Central memory CD8-positive, alpha-beta T cell (primary cell): ENCODE measurements at regions not wholly inside any gene's neighbourhood (a gene's known extent, or its start where the extent isn't known, plus 50 kb on each side); places are given as distances from the start of the nearest gene placed in this dataset.
"Not testable (repeated sequence)": the region's sequence is repeated elsewhere in the genome, so short reads cannot be mapped to it uniquely, and the experiment has no call there.

Experiments used
- ATAC-seq: fragments of 150-1000 bp; cut with Tn5 transposase; replicated peaks from 2 replicates; pipeline ENCODE4 v1.10.0; 2022; ENCODE audit warnings: mild to moderate bottlenecking, moderate FRiP score, moderate number of reproducible peaks; ENCODE audit not compliant: poor library complexity, severe bottlenecking; ENCODE audit errors: extremely low read depth
- DNase-seq, 2 donors: peaks; one replicate each; pipeline ENCODE4 v3.0.0; 2021; ENCODE audit warnings: low spot score in 2 of 2
- H3K27ac Mint-ChIP-seq: one replicate; pipeline ENCODE4 v1.8.0; 2022; ENCODE audit warnings: low read depth, mild to moderate bottlenecking, moderate library complexity, mixed read lengths
- H3K27me3 Mint-ChIP-seq: one replicate; pipeline ENCODE4 v1.8.0; 2022; ENCODE audit warnings: mixed read lengths
- H3K36me3 Mint-ChIP-seq: one replicate; pipeline ENCODE4 v1.8.0; 2022; ENCODE audit warnings: mild to moderate bottlenecking, moderate library complexity, mixed read lengths; ENCODE audit not compliant: insufficient read depth
- H3K4me1 Mint-ChIP-seq: one replicate; pipeline ENCODE4 v1.8.0; 2022; ENCODE audit warnings: mixed read lengths
- H3K4me3 Mint-ChIP-seq: one replicate; pipeline ENCODE4 v1.8.0; 2022; ENCODE audit warnings: mild to moderate bottlenecking, moderate library complexity, mixed read lengths
- H3K9me3 Mint-ChIP-seq: one replicate; pipeline ENCODE4 v1.8.0; 2022; ENCODE audit warnings: mixed read lengths

DNA sequence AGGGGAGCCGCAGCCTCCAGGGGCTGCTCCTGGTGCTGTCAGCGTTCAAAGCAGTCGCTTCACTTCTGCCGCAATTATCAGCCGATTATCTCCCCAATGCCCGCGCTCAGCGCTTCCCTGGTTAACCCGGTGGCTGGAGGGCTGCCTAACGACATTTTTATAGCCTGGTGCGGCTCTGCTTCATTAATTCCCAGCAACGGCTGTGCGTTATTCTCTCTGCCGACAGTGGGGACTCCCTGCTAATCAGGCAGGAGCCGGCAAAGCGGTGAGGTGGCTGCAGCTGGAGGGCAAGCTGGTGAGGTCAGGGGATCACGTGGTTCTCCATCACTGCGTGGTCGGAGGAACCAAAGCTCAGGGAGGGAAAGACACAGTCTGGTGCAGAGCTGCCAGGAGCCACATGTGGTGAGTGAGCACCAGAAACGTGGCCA, 62.9 kb downstream of the GLRX5 start:
- DNase-seq (no peak), ATAC-seq (no peak)
- H3K36me3 Mint-ChIP-seq: no peaks in the 10 kb centered on the region
- no peak overlapping the region for H3K27ac Mint-ChIP-seq
- H3K9me3 Mint-ChIP-seq: no peaks in the 10 kb centered on the region
- H3K4me3 Mint-ChIP-seq: no peak overlapping the region
- peaks cover 29% of the 10 kb centered on the region for H3K27me3 Mint-ChIP-seq
- H3K4me1 Mint-ChIP-seq: no peaks in the 10 kb centered on the region

GRCh38 chr14:95601650-95602049, 66.8 kb downstream of the GLRX5 start:
- no peaks in the 10 kb centered on the region for H3K36me3 Mint-ChIP-seq
- ATAC-seq (no peak), DNase-seq (no peak)
- no peaks in the 10 kb centered on the region for H3K9me3 Mint-ChIP-seq
- H3K4me3 Mint-ChIP-seq: no peak overlapping the region
- no peaks in the 10 kb centered on the region for H3K4me1 Mint-ChIP-seq
- peaks cover 34% of the 10 kb centered on the region for H3K27me3 Mint-ChIP-seq
- H3K27ac Mint-ChIP-seq: no peak overlapping the region

DNA sequence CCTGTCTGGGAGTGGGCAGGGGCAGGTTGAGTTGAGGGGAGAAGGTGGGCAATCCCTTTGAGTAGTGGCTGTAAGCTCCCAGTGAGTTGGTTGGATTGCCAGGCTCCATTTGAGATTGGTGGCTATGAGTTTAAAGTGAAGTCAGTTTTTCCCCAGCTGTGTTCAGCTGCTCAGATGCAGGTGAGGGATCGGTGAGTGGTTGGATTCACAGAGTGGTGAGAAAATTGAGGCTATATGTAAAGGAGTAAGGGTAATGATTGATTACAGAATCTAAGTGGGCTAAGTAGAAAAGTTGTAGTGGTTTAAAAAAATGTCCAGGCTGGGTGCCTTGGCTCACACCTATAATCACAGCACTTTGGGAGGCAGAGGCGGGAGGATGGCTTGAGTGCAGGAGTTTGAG, 68.6 kb downstream of the GLRX5 start:
- Mint-ChIP-seq H3K4me1 (no peaks in the 10 kb centered on the region), H3K4me3 (no peak overlapping the region), H3K27me3 (peaks cover 39% of the 10 kb centered on the region), H3K9me3 (no peaks in the 10 kb centered on the region), H3K36me3 (no peaks in the 10 kb centered on the region), H3K27ac (no peak overlapping the region)
- ATAC-seq (no peak), DNase-seq (no peak)

- Mint-ChIP-seq H3K27me3 (peaks cover 44% of the 10 kb centered on the region), H3K27ac (no peak overlapping the region), H3K9me3 (no peaks in the 10 kb centered on the region), H3K4me1 (no peaks in the 10 kb centered on the region), H3K36me3 (no peaks in the 10 kb centered on the region), H3K4me3 (no peak overlapping the region)
- ATAC-seq (no peak), DNase-seq (no peak)
Measured at GRCh38 chr14:95606266-95606665, 71.4 kb downstream of the GLRX5 start.

DNA sequence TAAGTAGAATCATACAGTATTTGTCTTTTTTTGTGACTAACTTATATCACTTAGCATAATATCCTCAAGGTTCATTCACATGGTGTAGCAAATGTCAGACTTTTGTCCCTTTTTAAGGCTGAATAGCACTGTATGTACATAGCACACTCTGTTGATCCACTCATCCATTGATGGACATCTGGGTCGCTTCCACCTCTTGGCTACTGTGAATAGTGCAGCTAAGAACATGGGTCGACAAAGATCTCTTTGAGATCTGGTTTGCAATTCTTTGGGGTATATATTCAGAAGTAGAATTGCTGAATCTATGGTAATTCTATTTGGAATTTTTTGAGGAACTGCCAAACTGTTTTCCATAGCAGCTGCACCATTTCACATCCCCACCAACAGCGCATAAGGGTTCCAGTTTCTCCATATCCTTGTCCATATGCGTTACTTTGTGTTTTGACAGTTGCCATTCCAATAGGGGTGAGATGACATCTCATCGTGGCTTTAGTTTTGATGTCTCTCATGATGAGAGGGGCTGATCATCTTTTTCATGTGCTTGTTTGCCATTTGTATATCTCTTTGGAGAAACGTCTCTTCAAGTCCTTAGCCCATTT, 73.9 kb downstream of the GLRX5 start:
- Mint-ChIP-seq H3K27ac (no peak overlapping the region), H3K27me3 (peaks cover 69% of the 10 kb centered on the region), H3K4me1 (no peaks in the 10 kb centered on the region), H3K4me3 (no peak overlapping the region), H3K36me3 (no peaks in the 10 kb centered on the region), H3K9me3 (no peaks in the 10 kb centered on the region)
- no peak for DNase-seq
- ATAC-seq: no peak

DNA sequence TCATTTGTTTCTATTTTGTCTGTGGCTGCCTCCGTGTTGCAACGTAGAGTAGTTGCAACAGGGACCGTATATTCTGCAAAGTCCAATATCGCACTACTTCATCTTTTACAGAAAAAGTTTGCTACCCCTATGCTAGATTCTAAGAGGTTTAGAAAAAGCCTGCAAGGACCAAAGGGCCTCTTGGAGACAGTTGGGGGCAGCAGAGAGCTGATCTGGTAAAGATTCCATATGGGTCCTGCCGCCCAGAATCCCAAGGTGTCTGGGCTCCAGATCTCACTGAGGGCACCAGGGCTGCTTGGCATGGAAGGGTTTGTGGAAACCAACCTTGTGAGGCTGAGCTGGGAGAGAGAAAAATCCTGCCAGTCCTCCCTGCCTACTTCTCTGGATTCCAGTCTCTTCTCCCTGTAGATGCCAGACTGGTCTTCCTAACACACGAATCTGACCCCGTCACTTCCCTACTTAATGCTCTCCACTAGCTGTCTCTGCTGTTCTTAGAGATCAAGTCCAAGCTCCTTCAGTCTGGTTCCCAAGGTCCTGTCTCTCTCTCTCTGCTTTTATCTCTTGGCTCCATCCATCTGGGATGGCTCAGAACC, 74.6 kb downstream of the GLRX5 start:
- Mint-ChIP-seq H3K27ac (no peak overlapping the region), H3K36me3 (no peaks in the 10 kb centered on the region), H3K4me3 (no peak overlapping the region), H3K27me3 (peaks cover 76% of the 10 kb centered on the region), H3K4me1 (no peaks in the 10 kb centered on the region), H3K9me3 (no peaks in the 10 kb centered on the region)
- ATAC-seq (no peak), DNase-seq (no peak)

DNA sequence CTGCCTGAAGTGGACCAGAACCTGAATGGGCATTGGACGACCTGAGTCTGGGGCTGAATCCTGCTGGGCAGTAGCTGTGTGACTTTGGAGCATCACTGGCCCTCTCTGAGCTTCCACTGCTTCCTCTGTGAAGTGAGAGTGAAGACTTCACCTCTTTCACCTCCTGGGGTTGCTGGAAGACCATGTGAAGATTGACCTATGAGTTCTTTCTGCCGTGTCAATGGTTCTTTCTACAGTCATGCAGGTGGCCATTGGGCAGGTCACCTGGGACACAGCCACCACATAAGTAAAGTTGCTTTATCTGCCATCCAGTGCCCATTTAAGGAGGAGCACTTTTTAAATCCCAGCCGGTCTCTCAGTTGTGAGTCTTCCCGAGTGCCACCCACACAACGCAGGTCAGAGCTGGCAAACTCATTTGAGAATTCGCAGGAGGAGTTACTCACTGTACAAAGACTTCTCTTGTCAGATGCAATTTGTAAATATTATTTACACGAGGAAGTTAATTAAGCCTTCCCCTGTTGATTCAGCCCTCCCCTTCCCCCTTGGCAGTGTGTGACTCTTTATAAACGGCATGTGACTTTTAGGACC, 74.8 kb upstream of the TCL1B start:
- DNase-seq (no peak), ATAC-seq (no peak)
- Mint-ChIP-seq H3K36me3 (no peaks in the 10 kb centered on the region), H3K27me3 (peaks cover 85% of the 10 kb centered on the region), H3K27ac (no peak overlapping the region), H3K9me3 (no peaks in the 10 kb centered on the region), H3K4me1 (no peaks in the 10 kb centered on the region), H3K4me3 (no peak overlapping the region)

DNA sequence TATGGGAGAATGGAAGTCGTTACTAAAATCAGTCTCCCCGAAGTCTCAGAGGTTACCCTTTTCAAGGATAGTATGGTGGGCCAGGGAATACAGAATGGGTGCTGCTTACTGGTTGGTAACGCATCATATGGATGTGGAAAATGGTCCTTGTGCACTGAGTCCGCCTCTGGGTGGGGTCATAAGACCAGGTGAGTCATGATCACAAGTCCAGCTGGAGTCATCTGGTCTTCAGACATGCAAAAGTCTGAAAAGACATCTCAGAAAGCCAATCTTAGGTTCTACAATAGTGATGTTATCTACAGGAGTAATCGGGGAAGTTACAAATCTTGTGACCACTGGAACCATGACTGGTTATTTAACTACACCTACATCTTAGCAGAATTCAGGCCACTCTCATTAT, 71.9 kb upstream of the TCL1B start:
- DNase-seq (no peak), ATAC-seq (no peak)
- no peaks in the 10 kb centered on the region for H3K36me3 Mint-ChIP-seq
- peaks cover 84% of the 10 kb centered on the region for H3K27me3 Mint-ChIP-seq
- H3K27ac Mint-ChIP-seq: no peak overlapping the region
- no peaks in the 10 kb centered on the region for H3K4me1 Mint-ChIP-seq
- no peak overlapping the region for H3K4me3 Mint-ChIP-seq
- H3K9me3 Mint-ChIP-seq: no peaks in the 10 kb centered on the region

DNA sequence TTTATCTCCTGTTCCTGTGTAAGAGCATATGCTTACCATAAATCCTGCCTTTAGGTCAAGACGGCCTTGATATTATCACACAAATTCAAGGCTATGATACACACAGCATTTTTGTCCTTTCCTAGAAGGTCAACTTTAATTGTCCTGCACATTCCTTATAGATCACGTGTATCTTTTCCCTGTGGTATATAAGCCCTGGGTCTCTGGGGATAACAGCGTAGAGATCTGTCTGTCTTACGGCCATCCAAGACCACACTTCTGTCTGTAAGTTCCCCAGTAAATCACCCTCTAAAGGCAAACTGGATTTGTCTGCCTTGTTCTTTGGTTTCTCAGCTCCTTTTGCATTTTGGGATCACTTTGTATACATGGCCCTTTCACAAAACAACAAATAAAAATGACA, 69.5 kb upstream of the TCL1B start:
- Mint-ChIP-seq H3K4me1 (no peaks in the 10 kb centered on the region), H3K27me3 (peaks cover 81% of the 10 kb centered on the region), H3K27ac (no peak overlapping the region), H3K36me3 (no peaks in the 10 kb centered on the region), H3K4me3 (no peak overlapping the region), H3K9me3 (no peaks in the 10 kb centered on the region)
- DNase-seq (no peak), ATAC-seq (no peak)

GRCh38 chr14:95619785-95620417, 66.3 kb upstream of the TCL1B start:
- no peak for DNase-seq
- Mint-ChIP-seq H3K4me3 (no peak overlapping the region), H3K27me3 (peaks cover 50% of the 10 kb centered on the region), H3K4me1 (no peaks in the 10 kb centered on the region), H3K27ac (no peak overlapping the region), H3K36me3 (no peaks in the 10 kb centered on the region), H3K9me3 (peaks cover 9% of the 10 kb centered on the region)
- no peak for ATAC-seq

- Mint-ChIP-seq H3K9me3 (peaks cover 9% of the 10 kb centered on the region), H3K4me3 (peak overlapping the region; percentile 49), H3K4me1 (no peaks in the 10 kb centered on the region), H3K27me3 (peaks cover 42% of the 10 kb centered on the region), H3K27ac (no peak overlapping the region), H3K36me3 (no peaks in the 10 kb centered on the region)
- ATAC-seq: no peak
- no peak for DNase-seq
Measured at GRCh38 chr14:95620659-95621059, 65.6 kb upstream of the TCL1B start.

DNA sequence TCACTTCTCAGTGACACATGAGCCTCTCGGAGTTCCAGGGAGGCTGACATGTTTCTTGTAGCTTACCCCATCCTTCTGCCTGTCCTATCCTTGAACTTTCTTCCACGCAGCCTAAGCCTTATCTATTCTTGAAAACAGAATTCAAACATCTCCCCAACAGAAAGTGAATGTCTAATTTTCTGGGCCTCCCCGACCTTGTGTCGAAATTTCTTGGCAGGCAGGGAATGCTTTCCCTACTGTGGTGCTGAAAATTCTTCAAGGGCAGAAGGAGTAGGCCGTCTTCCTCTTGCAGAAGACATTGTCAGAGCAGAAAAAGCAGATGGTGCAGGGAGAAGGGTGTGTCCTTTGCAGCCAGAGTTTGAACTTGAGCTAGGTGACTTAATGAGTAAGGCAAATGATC, 63.0 kb upstream of the TCL1B start:
- Mint-ChIP-seq H3K27me3 (peaks cover 32% of the 10 kb centered on the region), H3K4me3 (no peak overlapping the region), H3K27ac (no peak overlapping the region), H3K4me1 (no peaks in the 10 kb centered on the region), H3K36me3 (no peaks in the 10 kb centered on the region), H3K9me3 (peaks cover 9% of the 10 kb centered on the region)
- DNase-seq (no peak), ATAC-seq (no peak)

DNA sequence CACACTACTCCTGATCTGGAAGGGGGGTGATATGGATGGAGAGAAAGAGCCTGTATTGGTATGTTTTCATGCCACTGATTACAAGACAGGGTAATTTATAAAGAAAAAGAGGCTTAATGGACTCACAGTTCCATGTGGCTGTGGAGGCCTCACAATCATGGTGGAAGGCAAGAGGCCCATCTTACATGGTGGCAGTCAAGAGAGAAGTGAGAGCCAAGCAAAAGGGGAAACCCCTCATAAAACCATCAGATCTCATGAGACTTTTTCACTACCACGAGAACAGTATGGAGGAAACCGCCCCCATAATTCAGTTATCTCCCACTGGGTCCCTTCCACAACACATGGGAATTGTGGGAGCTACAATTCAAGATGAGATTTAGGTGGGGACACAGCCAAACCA, 60.5 kb upstream of the TCL1B start:
- H3K4me3 Mint-ChIP-seq, H3K9me3 Mint-ChIP-seq: not testable (repeated sequence)

More for the DNA sequence above, 60.5 kb upstream of the TCL1B start:
- peaks cover 18% of the 10 kb centered on the region for H3K27me3 Mint-ChIP-seq
- not testable (repeated sequence) for H3K36me3 Mint-ChIP-seq, H3K4me1 Mint-ChIP-seq, H3K27ac Mint-ChIP-seq, ATAC-seq, DNase-seq
